Erythroblast (primary cell): ENCODE measurements at regions not wholly inside any gene's neighbourhood (a gene's known extent, or its start where the extent isn't known, plus 50 kb on each side); places are given as distances from the start of the nearest gene placed in this dataset.

Experiments used
- GATA1 ChIP-seq: IDR thresholded peaks from 2 replicates; pipeline ENCODE4 v1.6.1; 2011; ENCODE audit warnings: low read depth, mild to moderate bottlenecking, control low read depth, low read length, moderate library complexity
- POLR2A ChIP-seq: IDR thresholded peaks from 2 replicates; pipeline ENCODE4 v1.6.1; 2011; ENCODE audit warnings: mild to moderate bottlenecking, low read length

DNA sequence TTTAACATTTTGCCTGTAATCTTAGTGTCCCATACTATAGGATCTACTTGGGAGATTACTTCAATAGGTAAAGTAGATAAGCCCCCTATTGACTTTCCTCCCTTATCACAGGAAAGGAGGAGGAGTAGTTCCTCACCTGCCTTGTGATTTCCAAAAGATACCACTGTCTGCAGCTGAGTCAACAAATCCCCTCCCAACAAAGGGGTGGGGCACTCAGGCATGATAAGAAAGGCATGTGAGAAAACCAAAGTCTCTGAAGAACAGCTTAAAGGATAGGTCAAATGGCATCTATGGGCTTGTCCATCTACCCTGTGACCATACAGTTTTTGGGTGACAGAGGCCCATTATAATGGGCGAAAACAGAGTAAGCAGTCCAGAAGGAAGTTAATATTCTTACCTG, 71.3 kb upstream of the WNT7A start:
- TF ChIP-seq POLR2A: no peak
- TF ChIP-seq GATA1: no peak
